ENCODE measurements at regions not wholly inside any gene's neighbourhood (a gene's known extent, or its start where the extent isn't known, plus 50 kb on each side); places are given as distances from the start of the nearest gene placed in this dataset.

GRCh38 chr14:64639340-64639821 lies 64.8 kb upstream of the PLEKHG3 start:
- ChIA-PET POLR2A (no interaction called here), CTCF (ENCODE audit: low intra/inter-chr PET ratio, low total read pairs) (no interaction called here)
- 0 out of 2 replicates have a peak, but pooled peaks cover 5% of the 10 kb centered on the region for H3K4me1 ChIP-seq (ENCODE audit: insufficient read depth, low read length)
- TF ChIP-seq AGO2 (optimal IDR thresholded peaks at IDR 0.05; ENCODE audit: low read depth, low read length) (no peak), GMEB1 (CRISPR knock-in tag; IDR thresholded peaks at IDR 0.05; ENCODE audit: borderline replicate concordance) (no peak), KDM6A (CRISPR knock-in tag; IDR thresholded peaks at IDR 0.05; ENCODE audit: low read depth) (no peak), ZNF34 (CRISPR knock-in tag; IDR thresholded peaks at IDR 0.05; ENCODE audit: borderline replicate concordance) (no peak), TRIM24 (CRISPR knock-in tag; IDR thresholded peaks at IDR 0.05) (no peak), ZSCAN22 (CRISPR knock-in tag; IDR thresholded peaks at IDR 0.05) (no peak), GTF2F1 (IDR thresholded peaks at IDR 0.05; ENCODE audit: low read length) (no peak), ZNF652 (CRISPR knock-in tag; IDR thresholded peaks at IDR 0.05; ENCODE audit: borderline replicate concordance, low read depth) (no peak), TCF7L2 (IDR thresholded peaks at IDR 0.05; ENCODE audit: low read depth, low read length) (no peak), SNRNP70 (IDR thresholded peaks at IDR 0.05; ENCODE audit: low read depth, low read length) (no peak), PAXIP1 (CRISPR knock-in tag; conservative IDR thresholded peaks at IDR 0.05) (no peak), ZFP82 (CRISPR knock-in tag; IDR thresholded peaks at IDR 0.05; ENCODE audit: borderline replicate concordance) (no peak), ZNF550 (CRISPR knock-in tag; IDR thresholded peaks at IDR 0.05; ENCODE audit: borderline replicate concordance) (no peak), ZNF460 (CRISPR knock-in tag; IDR thresholded peaks at IDR 0.05; ENCODE audit: borderline replicate concordance) (no peak), ZNF256 (CRISPR knock-in tag; conservative IDR thresholded peaks at IDR 0.05) (no peak), ZNF703 (CRISPR knock-in tag; IDR thresholded peaks at IDR 0.05; ENCODE audit: borderline replicate concordance) (no peak), ZFYVE20 (CRISPR knock-in tag; IDR thresholded peaks at IDR 0.05; ENCODE audit: borderline replicate concordance, low read depth) (no peak), EED (CRISPR knock-in tag; IDR thresholded peaks at IDR 0.05) (no peak), MAFF (IDR thresholded peaks at IDR 0.05; ENCODE audit: low read depth, low read length) (no peak)
- H3K79me2 ChIP-seq (ENCODE audit: insufficient read depth, low read length): no peaks in the 10 kb centered on the region
- in situ Hi-C loops (cut with HindIII; ENCODE audit: extremely low pct_ligation_motif_present, low pct_unique_long_range_greater_than_20kb) (loop anchor here (5.0 to 10.0 kb wide), 2 partner anchors 97 to 295 kb away; partner anchors contain the start of gene HSPA2), intact Hi-C loops (cut with micrococcal nuclease; ENCODE audit: unreplicated experiment) (loop anchor here (5.0 kb wide), 1 partner anchor 297 kb away; no protein-coding TSS in a partner anchor)
- no peaks in the 10 kb centered on the region for H3K9me3 ChIP-seq (ENCODE audit: low read length)
- no peak overlapping the region for H3K4me2 ChIP-seq (ENCODE audit: low read depth, low read length)
- WGBS (ENCODE audit: low lambda C conversion rate): 2% methylated on average over 3 of the region's 3 CpGs
- ATAC-seq (no peak), FAIRE-seq (no peak), DNase-seq (ENCODE audit: low spot score) (no peak)
- no peaks in the 10 kb centered on the region for H3K36me3 ChIP-seq (replicated peaks in 1 of 2; ENCODE audit: control insufficient read depth in 1 of 2, insufficient read depth in 2 of 2, low read length in 2 of 2)
- no peaks in the 10 kb centered on the region for H4K20me1 ChIP-seq (ENCODE audit: insufficient read depth, low read length)
- no peak overlapping the region for H3K4me3 ChIP-seq (replicated peaks in 1 of 3; ENCODE audit: insufficient read depth in 1 of 3, low read depth in 2 of 3, low read length in 3 of 3)
- BruUV-seq (replicated peaks): no TSS peak
- H2AFZ ChIP-seq (ENCODE audit: low read length): no peak overlapping the region
- no peak overlapping the region for H3K27ac ChIP-seq (ENCODE audit: extremely low read length, insufficient read depth, low read length)
- no peaks in the 10 kb centered on the region for H3K27me3 ChIP-seq (ENCODE audit: control insufficient read depth in 1 of 2, insufficient read depth in 2 of 2, low read length in 2 of 2)
- H3K9ac ChIP-seq (ENCODE audit: insufficient read depth, low read depth, low read length): no peak overlapping the region
